ENCODE measurements at regions not wholly inside any gene's neighbourhood (a gene's known extent, or its start where the extent isn't known, plus 50 kb on each side); places are given as distances from the start of the nearest gene placed in this dataset.

GRCh38 chr2:42987112-42987922 is 194.9 kb upstream of the HAAO start (continued):
- no peak for TF ChIP-seq CTCF (IDR thresholded peaks at IDR 0.05; ENCODE audit: low read depth, low read length, missing input control)
- no peak for TF ChIP-seq ZBTB33 (IDR thresholded peaks at IDR 0.05)
- no peak for TF ChIP-seq FOXA2 (IDR thresholded peaks at IDR 0.05)
- no peak for TF ChIP-seq MAX (IDR thresholded peaks at IDR 0.05)

GRCh38 chr2:42984617-42985016 is 192.2 kb upstream of the HAAO start:
- H3K36me3 ChIP-seq (ENCODE audit: control insufficient read depth in 4 of 4, insufficient read depth in 3 of 4, low read depth in 1 of 4, low read length in 3 of 4), result no peaks in the 10 kb centered on the region
- no peaks in the 10 kb centered on the region for H3K27me3 ChIP-seq (ENCODE audit: control insufficient read depth in 4 of 4, insufficient read depth in 4 of 4, low read length in 3 of 4)
- no peak overlapping the region for H3K4me3 ChIP-seq (ENCODE audit: low read depth in 1 of 3, low read length in 3 of 3)
- no peak overlapping the region for H3K27ac ChIP-seq (ENCODE audit: low read depth in 1 of 2, low read length in 2 of 2)
- no peak for DNase-seq (ENCODE audit: low spot score)
- H3K4me1 ChIP-seq (ENCODE audit: control insufficient read depth in 4 of 4, insufficient read depth in 4 of 4, low read length in 3 of 4), result peaks cover 0 to 17% (median 8%) of the 10 kb centered on the region in 4 donors
- H3K9me3 ChIP-seq (ENCODE audit: control insufficient read depth in 4 of 4, low read length in 3 of 4), result no peaks in the 10 kb centered on the region
- TF ChIP-seq RXRA (IDR thresholded peaks at IDR 0.05), result no peak
- no peak for TF ChIP-seq SP1 (IDR thresholded peaks at IDR 0.05)
- TF ChIP-seq ZBTB33 (IDR thresholded peaks at IDR 0.05), result no peak
- no peak for TF ChIP-seq RAD21 (IDR thresholded peaks at IDR 0.05)
- TF ChIP-seq GABPA (IDR thresholded peaks at IDR 0.05 in 1 of 2, conservative IDR thresholded peaks at IDR 0.05 in 1 of 2), result no peak
- TF ChIP-seq FOXA1 (IDR thresholded peaks at IDR 0.05), result no peak
- TF ChIP-seq YY1 (IDR thresholded peaks at IDR 0.05), result no peak
- no peak overlapping the region for H3K9ac ChIP-seq (ENCODE audit: low read depth in 1 of 2, low read length in 2 of 2)
- 88% methylated on average over 6 of the region's 6 CpGs for WGBS

- TF ChIP-seq GABPA (IDR thresholded peaks at IDR 0.05 in 1 of 2, conservative IDR thresholded peaks at IDR 0.05 in 1 of 2), result no peak
- TF ChIP-seq FOXA2 (IDR thresholded peaks at IDR 0.05), result no peak
- no peak for TF ChIP-seq RXRA (IDR thresholded peaks at IDR 0.05)
- TF ChIP-seq FOXA1 (IDR thresholded peaks at IDR 0.05), result no peak
- TF ChIP-seq RAD21 (IDR thresholded peaks at IDR 0.05), result no peak
- TF ChIP-seq HNF4G (IDR thresholded peaks at IDR 0.05), result no peak
- no peak for TF ChIP-seq REST (IDR thresholded peaks at IDR 0.05)
- no peak for TF ChIP-seq TAF1 (conservative IDR thresholded peaks at IDR 0.05)
- no peak for TF ChIP-seq ZBTB33 (IDR thresholded peaks at IDR 0.05)
- TF ChIP-seq EGR1 (IDR thresholded peaks at IDR 0.05; ENCODE audit: low read depth in 2 of 2), result no peak
- no peak for TF ChIP-seq MAX (IDR thresholded peaks at IDR 0.05)
- TF ChIP-seq NR2F2 (IDR thresholded peaks at IDR 0.05), result no peak
- Histone ChIP-seq H3K9me3 (ENCODE audit: control insufficient read depth in 4 of 4, low read length in 3 of 4) (no peaks in the 10 kb centered on the region), H3K36me3 (ENCODE audit: control insufficient read depth in 4 of 4, insufficient read depth in 3 of 4, low read depth in 1 of 4, low read length in 3 of 4) (no peaks in the 10 kb centered on the region), H3K9ac (ENCODE audit: low read depth in 1 of 2, low read length in 2 of 2) (no peak overlapping the region), H3K4me3 (ENCODE audit: low read depth in 1 of 3, low read length in 3 of 3) (no peak overlapping the region), H3K27me3 (ENCODE audit: control insufficient read depth in 4 of 4, insufficient read depth in 4 of 4, low read length in 3 of 4) (no peaks in the 10 kb centered on the region), H3K4me1 (ENCODE audit: control insufficient read depth in 4 of 4, insufficient read depth in 4 of 4, low read length in 3 of 4) (peaks cover 2 to 22% (median 14%) of the 10 kb centered on the region in 4 donors), H3K27ac (ENCODE audit: low read depth in 1 of 2, low read length in 2 of 2) (no peak overlapping the region)
- no peak for DNase-seq (ENCODE audit: low spot score)
- WGBS, result 89% methylated on average over 6 of the region's 6 CpGs
These were observed 191.7 kb upstream of the HAAO start for GRCh38 chr2:42984081-42984480.

Measured in liver (tissue), 8 donors.